ENCODE measurements at regions not wholly inside any gene's neighbourhood (a gene's known extent, or its start where the extent isn't known, plus 50 kb on each side); places are given as distances from the start of the nearest gene placed in this dataset.

GRCh38 chr15:36117296-36117787 is 462.1 kb upstream of the CDIN1 start:
- Histone ChIP-seq H3K9ac (ENCODE audit: low read depth in 1 of 2, low read length in 2 of 2) (no peak overlapping the region), H3K27me3 (ENCODE audit: control insufficient read depth in 2 of 2, insufficient read depth in 2 of 2, low read length in 2 of 2) (no peaks in the 10 kb centered on the region), H3K4me1 (ENCODE audit: control insufficient read depth in 2 of 2, insufficient read depth in 2 of 2, low read length in 2 of 2) (no peaks in the 10 kb centered on the region), H3K27ac (ENCODE audit: low read depth in 2 of 2, low read length in 2 of 2) (no peak overlapping the region), H3K4me3 (ENCODE audit: low read length in 2 of 2) (no peak overlapping the region), H3K9me3 (ENCODE audit: control insufficient read depth in 2 of 2, low read length in 2 of 2) (no peaks in the 10 kb centered on the region), H3K36me3 (ENCODE audit: control insufficient read depth in 2 of 2, insufficient read depth in 2 of 2, low read length in 2 of 2) (no peaks in the 10 kb centered on the region)

GRCh38 chr15:36126194-36126593 is 453.2 kb upstream of the CDIN1 start:
- H3K27ac ChIP-seq (ENCODE audit: low read depth in 2 of 2, low read length in 2 of 2): no peak overlapping the region
- no peaks in the 10 kb centered on the region for H3K27me3 ChIP-seq (ENCODE audit: control insufficient read depth in 2 of 2, insufficient read depth in 2 of 2, low read length in 2 of 2)
- no peaks in the 10 kb centered on the region for H3K36me3 ChIP-seq (ENCODE audit: control insufficient read depth in 2 of 2, insufficient read depth in 2 of 2, low read length in 2 of 2)
- no peak overlapping the region for H3K9ac ChIP-seq (ENCODE audit: low read depth in 1 of 2, low read length in 2 of 2)
- no peak overlapping the region for H3K4me3 ChIP-seq (ENCODE audit: low read length in 2 of 2)
- H3K4me1 ChIP-seq (ENCODE audit: control insufficient read depth in 2 of 2, insufficient read depth in 2 of 2, low read length in 2 of 2): no peaks in the 10 kb centered on the region
- H3K9me3 ChIP-seq (ENCODE audit: control insufficient read depth in 2 of 2, low read length in 2 of 2): no peaks in the 10 kb centered on the region

- Histone ChIP-seq H3K9me3 (ENCODE audit: control insufficient read depth in 2 of 2, low read length in 2 of 2) (no peaks in the 10 kb centered on the region), H3K4me3 (ENCODE audit: low read length in 2 of 2) (no peak overlapping the region), H3K4me1 (ENCODE audit: control insufficient read depth in 2 of 2, insufficient read depth in 2 of 2, low read length in 2 of 2) (no peaks in the 10 kb centered on the region), H3K27ac (ENCODE audit: low read depth in 2 of 2, low read length in 2 of 2) (no peak overlapping the region), H3K9ac (ENCODE audit: low read depth in 1 of 2, low read length in 2 of 2) (no peak overlapping the region), H3K36me3 (ENCODE audit: control insufficient read depth in 2 of 2, insufficient read depth in 2 of 2, low read length in 2 of 2) (no peaks in the 10 kb centered on the region), H3K27me3 (ENCODE audit: control insufficient read depth in 2 of 2, insufficient read depth in 2 of 2, low read length in 2 of 2) (no peaks in the 10 kb centered on the region)
Observed at GRCh38 chr15:36130641-36131310, 448.6 kb upstream of the CDIN1 start.

- Histone ChIP-seq H3K27ac (ENCODE audit: low read depth in 2 of 2, low read length in 2 of 2) (no peak overlapping the region), H3K36me3 (ENCODE audit: control insufficient read depth in 2 of 2, insufficient read depth in 2 of 2, low read length in 2 of 2) (no peaks in the 10 kb centered on the region), H3K4me1 (ENCODE audit: control insufficient read depth in 2 of 2, insufficient read depth in 2 of 2, low read length in 2 of 2) (no peaks in the 10 kb centered on the region), H3K9me3 (ENCODE audit: control insufficient read depth in 2 of 2, low read length in 2 of 2) (no peaks in the 10 kb centered on the region), H3K9ac (ENCODE audit: low read depth in 1 of 2, low read length in 2 of 2) (no peak overlapping the region), H3K27me3 (ENCODE audit: control insufficient read depth in 2 of 2, insufficient read depth in 2 of 2, low read length in 2 of 2) (no peaks in the 10 kb centered on the region), H3K4me3 (ENCODE audit: low read length in 2 of 2) (no peak overlapping the region)
Observed at GRCh38 chr15:36133742-36134141, 445.7 kb upstream of the CDIN1 start.

- Histone ChIP-seq H3K9me3 (ENCODE audit: control insufficient read depth in 2 of 2, low read length in 2 of 2) (no peaks in the 10 kb centered on the region), H3K4me3 (ENCODE audit: low read length in 2 of 2) (no peak overlapping the region), H3K27ac (ENCODE audit: low read depth in 2 of 2, low read length in 2 of 2) (no peak overlapping the region), H3K9ac (ENCODE audit: low read depth in 1 of 2, low read length in 2 of 2) (no peak overlapping the region), H3K36me3 (ENCODE audit: control insufficient read depth in 2 of 2, insufficient read depth in 2 of 2, low read length in 2 of 2) (no peaks in the 10 kb centered on the region), H3K4me1 (ENCODE audit: control insufficient read depth in 2 of 2, insufficient read depth in 2 of 2, low read length in 2 of 2) (no peaks in the 10 kb centered on the region), H3K27me3 (ENCODE audit: control insufficient read depth in 2 of 2, insufficient read depth in 2 of 2, low read length in 2 of 2) (no peaks in the 10 kb centered on the region)
Observed at GRCh38 chr15:36136049-36136448, 443.4 kb upstream of the CDIN1 start.

GRCh38 chr15:36152936-36153335 is 426.5 kb upstream of the CDIN1 start:
- no peaks in the 10 kb centered on the region for H3K27me3 ChIP-seq (ENCODE audit: control insufficient read depth in 2 of 2, insufficient read depth in 2 of 2, low read length in 2 of 2)
- H3K4me1 ChIP-seq (ENCODE audit: control insufficient read depth in 2 of 2, insufficient read depth in 2 of 2, low read length in 2 of 2): no peaks in the 10 kb centered on the region
- no peaks in the 10 kb centered on the region for H3K9me3 ChIP-seq (ENCODE audit: control insufficient read depth in 2 of 2, low read length in 2 of 2)
- no peak overlapping the region for H3K9ac ChIP-seq (ENCODE audit: low read depth in 1 of 2, low read length in 2 of 2)
- no peak overlapping the region for H3K4me3 ChIP-seq (ENCODE audit: low read length in 2 of 2)
- no peak overlapping the region for H3K27ac ChIP-seq (ENCODE audit: low read depth in 2 of 2, low read length in 2 of 2)
- H3K36me3 ChIP-seq (ENCODE audit: control insufficient read depth in 2 of 2, insufficient read depth in 2 of 2, low read length in 2 of 2): no peaks in the 10 kb centered on the region

- no peak overlapping the region for H3K27ac ChIP-seq (ENCODE audit: low read depth in 2 of 2, low read length in 2 of 2)
Observed at GRCh38 chr15:36156879-36157427, 422.5 kb upstream of the CDIN1 start.

GRCh38 chr15:36160351-36160750 is 419.1 kb upstream of the CDIN1 start:
- H3K27ac ChIP-seq (ENCODE audit: low read depth in 2 of 2, low read length in 2 of 2): no peak overlapping the region
- H3K4me3 ChIP-seq (ENCODE audit: low read length in 2 of 2): no peak overlapping the region
- no peaks in the 10 kb centered on the region for H3K9me3 ChIP-seq (ENCODE audit: control insufficient read depth in 2 of 2, low read length in 2 of 2)
- no peaks in the 10 kb centered on the region for H3K27me3 ChIP-seq (ENCODE audit: control insufficient read depth in 2 of 2, insufficient read depth in 2 of 2, low read length in 2 of 2)
- no peaks in the 10 kb centered on the region for H3K4me1 ChIP-seq (ENCODE audit: control insufficient read depth in 2 of 2, insufficient read depth in 2 of 2, low read length in 2 of 2)
- H3K36me3 ChIP-seq (ENCODE audit: control insufficient read depth in 2 of 2, insufficient read depth in 2 of 2, low read length in 2 of 2): no peaks in the 10 kb centered on the region
- H3K9ac ChIP-seq (ENCODE audit: low read depth in 1 of 2, low read length in 2 of 2): no peak overlapping the region

More at GRCh38 chr15:36156879-36157427, 422.5 kb upstream of the CDIN1 start:
- no peaks in the 10 kb centered on the region for H3K9me3 ChIP-seq (ENCODE audit: control insufficient read depth in 2 of 2, low read length in 2 of 2)
- H3K4me1 ChIP-seq (ENCODE audit: control insufficient read depth in 2 of 2, insufficient read depth in 2 of 2, low read length in 2 of 2): no peaks in the 10 kb centered on the region
- no peak overlapping the region for H3K9ac ChIP-seq (ENCODE audit: low read depth in 1 of 2, low read length in 2 of 2)
- H3K27me3 ChIP-seq (ENCODE audit: control insufficient read depth in 2 of 2, insufficient read depth in 2 of 2, low read length in 2 of 2): no peaks in the 10 kb centered on the region
- H3K4me3 ChIP-seq (ENCODE audit: low read length in 2 of 2): no peak overlapping the region
- no peaks in the 10 kb centered on the region for H3K36me3 ChIP-seq (ENCODE audit: control insufficient read depth in 2 of 2, insufficient read depth in 2 of 2, low read length in 2 of 2)

- Histone ChIP-seq H3K27ac (ENCODE audit: low read depth in 2 of 2, low read length in 2 of 2) (no peak overlapping the region), H3K4me1 (ENCODE audit: control insufficient read depth in 2 of 2, insufficient read depth in 2 of 2, low read length in 2 of 2) (no peaks in the 10 kb centered on the region), H3K27me3 (ENCODE audit: control insufficient read depth in 2 of 2, insufficient read depth in 2 of 2, low read length in 2 of 2) (no peaks in the 10 kb centered on the region), H3K36me3 (ENCODE audit: control insufficient read depth in 2 of 2, insufficient read depth in 2 of 2, low read length in 2 of 2) (no peaks in the 10 kb centered on the region), H3K9ac (ENCODE audit: low read depth in 1 of 2, low read length in 2 of 2) (no peak overlapping the region), H3K4me3 (ENCODE audit: low read length in 2 of 2) (no peak overlapping the region), H3K9me3 (ENCODE audit: control insufficient read depth in 2 of 2, low read length in 2 of 2) (no peaks in the 10 kb centered on the region)
Observed at GRCh38 chr15:36161108-36161507, 418.3 kb upstream of the CDIN1 start.

- Histone ChIP-seq H3K36me3 (ENCODE audit: control insufficient read depth in 2 of 2, insufficient read depth in 2 of 2, low read length in 2 of 2) (no peaks in the 10 kb centered on the region), H3K4me1 (ENCODE audit: control insufficient read depth in 2 of 2, insufficient read depth in 2 of 2, low read length in 2 of 2) (no peaks in the 10 kb centered on the region), H3K9me3 (ENCODE audit: control insufficient read depth in 2 of 2, low read length in 2 of 2) (no peaks in the 10 kb centered on the region), H3K4me3 (ENCODE audit: low read length in 2 of 2) (no peak overlapping the region), H3K9ac (ENCODE audit: low read depth in 1 of 2, low read length in 2 of 2) (no peak overlapping the region), H3K27ac (ENCODE audit: low read depth in 2 of 2, low read length in 2 of 2) (no peak overlapping the region), H3K27me3 (ENCODE audit: control insufficient read depth in 2 of 2, insufficient read depth in 2 of 2, low read length in 2 of 2) (no peaks in the 10 kb centered on the region)
Observed at GRCh38 chr15:36161771-36162212, 417.6 kb upstream of the CDIN1 start.
